Left ventricle myocardium inferior (tissue), 1 donor: ENCODE measurements at regions not wholly inside any gene's neighbourhood (a gene's known extent, or its start where the extent isn't known, plus 50 kb on each side); places are given as distances from the start of the nearest gene placed in this dataset.

Source experiments
- DNase-seq: peaks from one replicate; pipeline ENCODE4 v3.0.0-alpha.2; 2020
- H3K27ac ChIP-seq: fragments of 200-600 bp; replicated peaks from 2 replicates; pipeline ENCODE4 v1.8.0; 2021
- H3K27me3 ChIP-seq: fragments of 200-600 bp; 2 replicates; pipeline ENCODE4 v1.8.0; 2021; ENCODE audit warnings: low read depth
- H3K36me3 ChIP-seq: fragments of 200-600 bp; 2 replicates; pipeline ENCODE4 v1.8.0; 2021
- H3K4me1 ChIP-seq: fragments of 200-600 bp; 2 replicates; pipeline ENCODE4 v1.8.0; 2021
- H3K4me3 ChIP-seq: fragments of 200-600 bp; 2 replicates; pipeline ENCODE4 v1.8.0; 2021; ENCODE audit warnings: mild to moderate bottlenecking, moderate library complexity
- H3K9me3 ChIP-seq: fragments of 200-600 bp; replicated peaks from 2 replicates; pipeline ENCODE4 v1.8.0; 2021
- CTCF ChIP-seq: fragments of 200-600 bp; IDR thresholded peaks from 2 replicates; pipeline ENCODE4 v1.8.0; 2021; ENCODE audit warnings: antibody characterized with exemption, mild to moderate bottlenecking, borderline replicate concordance
- intact Hi-C: fragments of 100-400 bp; cut with micrococcal nuclease; formaldehyde crosslinking; loops from one replicate; pipeline ENCODE4 v1.11.0; 2022
- donor health status: DM: no; HTN: yes; CAD: no; lungs with severe emphysema.

- Histone ChIP-seq H3K36me3 (no peaks in the 10 kb centered on the region), H3K27ac (no peak overlapping the region), H3K9me3 (peaks cover 25% of the 10 kb centered on the region), H3K4me3 (no peak overlapping the region), H3K4me1 (no peaks in the 10 kb centered on the region), H3K27me3 (peaks cover 41% of the 10 kb centered on the region)
- intact Hi-C loops, result no loop called here
- DNase-seq, result no peak
- TF ChIP-seq CTCF, result no peak
Observed at GRCh38 chr22:48322907-48323306, 1504.8 kb downstream of the BRD1 start.

- intact Hi-C loops, result no loop called here
- TF ChIP-seq CTCF, result no peak
- Histone ChIP-seq H3K4me1 (no peaks in the 10 kb centered on the region), H3K9me3 (peaks cover 23% of the 10 kb centered on the region), H3K4me3 (no peak overlapping the region), H3K27me3 (peaks cover 49% of the 10 kb centered on the region), H3K36me3 (no peaks in the 10 kb centered on the region), H3K27ac (no peak overlapping the region)
- DNase-seq, result no peak
Observed at GRCh38 chr22:48321986-48322545, 1505.6 kb downstream of the BRD1 start.

GRCh38 chr22:48320683-48321451, 1506.8 kb downstream of the BRD1 start:
- TF ChIP-seq CTCF, result no peak
- peaks cover 59% of the 10 kb centered on the region for H3K27me3 ChIP-seq
- intact Hi-C loops, result no loop called here
- H3K4me1 ChIP-seq, result no peaks in the 10 kb centered on the region
- no peak for DNase-seq
- H3K9me3 ChIP-seq, result peaks cover 23% of the 10 kb centered on the region
- H3K4me3 ChIP-seq, result no peak overlapping the region
- H3K27ac ChIP-seq, result no peak overlapping the region
- no peaks in the 10 kb centered on the region for H3K36me3 ChIP-seq

GRCh38 chr22:48320048-48320682, 1507.5 kb downstream of the BRD1 start:
- no peak overlapping the region for H3K27ac ChIP-seq
- TF ChIP-seq CTCF, result no peak
- H3K9me3 ChIP-seq, result peaks cover 16% of the 10 kb centered on the region
- no peaks in the 10 kb centered on the region for H3K36me3 ChIP-seq
- H3K4me1 ChIP-seq, result no peaks in the 10 kb centered on the region
- intact Hi-C loops, result no loop called here
- no peak for DNase-seq
- H3K27me3 ChIP-seq, result peaks cover 66% of the 10 kb centered on the region
- H3K4me3 ChIP-seq, result no peak overlapping the region

- Histone ChIP-seq H3K4me1 (no peaks in the 10 kb centered on the region), H3K4me3 (no peak overlapping the region), H3K27me3 (peaks cover 68% of the 10 kb centered on the region), H3K9me3 (peaks cover 10% of the 10 kb centered on the region), H3K36me3 (no peaks in the 10 kb centered on the region), H3K27ac (no peak overlapping the region)
- no peak for TF ChIP-seq CTCF
- intact Hi-C loops, result no loop called here
- no peak for DNase-seq
Observed at GRCh38 chr22:48319321-48320047, 1508.2 kb downstream of the BRD1 start.
